HG03039 (cell line): ENCODE measurements at regions not wholly inside any gene's neighbourhood (a gene's known extent, or its start where the extent isn't known, plus 50 kb on each side); places are given as distances from the start of the nearest gene placed in this dataset.

Experiments used
- ATAC-seq: cut with Tn5 transposase; IDR thresholded peaks from one replicate; pipeline ENCODE4 v1.9.1; 2021; ENCODE audit warnings: mild to moderate bottlenecking, moderate library complexity; ENCODE audit not compliant: unreplicated experiment

- no peak for ATAC-seq
Measured at GRCh38 chr4:128416921-128417320, 129.3 kb upstream of the PGRMC2 start.

GRCh38 chr4:128410037-128410436, 122.4 kb upstream of the PGRMC2 start:
- no peak for ATAC-seq

- no peak for ATAC-seq
Measured at GRCh38 chr4:128403586-128403985, 116.0 kb upstream of the PGRMC2 start.

- no peak for ATAC-seq
Measured at GRCh38 chr4:128394778-128395177, 107.2 kb upstream of the PGRMC2 start.

- no peak for ATAC-seq
Measured at GRCh38 chr4:128393101-128393704, 105.6 kb upstream of the PGRMC2 start.

GRCh38 chr4:128390475-128390996, 102.9 kb upstream of the PGRMC2 start:
- ATAC-seq, result no peak

- ATAC-seq, result no peak
Measured at GRCh38 chr4:128388796-128389195, 101.2 kb upstream of the PGRMC2 start.

- no peak for ATAC-seq
Measured at GRCh38 chr4:128388352-128388630, 100.7 kb upstream of the PGRMC2 start.

GRCh38 chr4:128387600-128388351, 100.2 kb upstream of the PGRMC2 start:
- ATAC-seq, result no peak

- no peak for ATAC-seq
Measured at GRCh38 chr4:128386761-128387599, 99.4 kb upstream of the PGRMC2 start.

GRCh38 chr4:128385683-128386304, 98.2 kb upstream of the PGRMC2 start:
- ATAC-seq, result no peak

GRCh38 chr4:128384765-128385598, 97.4 kb upstream of the PGRMC2 start:
- ATAC-seq, result no peak

- no peak for ATAC-seq
Measured at GRCh38 chr4:128384091-128384520, 96.5 kb upstream of the PGRMC2 start.

GRCh38 chr4:128381748-128382559, 94.3 kb upstream of the PGRMC2 start:
- no peak for ATAC-seq

- ATAC-seq, result no peak
Measured at GRCh38 chr4:128380306-128380705, 92.7 kb upstream of the PGRMC2 start.

- no peak for ATAC-seq
Measured at GRCh38 chr4:128379860-128380259, 92.2 kb upstream of the PGRMC2 start.

- no peak for ATAC-seq
Measured at GRCh38 chr4:128378668-128379067, 91.1 kb upstream of the PGRMC2 start.

GRCh38 chr4:128376958-128377357, 89.3 kb upstream of the PGRMC2 start:
- ATAC-seq, result no peak

GRCh38 chr4:128376303-128376702, 88.7 kb upstream of the PGRMC2 start:
- no peak for ATAC-seq

- no peak for ATAC-seq
Measured at GRCh38 chr4:128373628-128374027, 86.0 kb upstream of the PGRMC2 start.
